H9 (cell line): ENCODE measurements at regions not wholly inside any gene's neighbourhood (a gene's known extent, or its start where the extent isn't known, plus 50 kb on each side); places are given as distances from the start of the nearest gene placed in this dataset.

ENCODE experiments used
- DNase-seq: peaks from one replicate; pipeline ENCODE4 v3.0.0-alpha.2; 2017
- H2AFZ ChIP-seq: one replicate; pipeline ENCODE4 v1.6.1; 2013; ENCODE audit warnings: mild to moderate bottlenecking, low read length, control low read depth, moderate library complexity
- H2AK5ac ChIP-seq: 2 replicates; pipeline ENCODE4 v1.6.1; 2013; ENCODE audit warnings: low read length, control low read depth, mixed read lengths; ENCODE audit not compliant: insufficient read length
- H2BK120ac ChIP-seq: one replicate; pipeline ENCODE4 v1.6.1; 2013; ENCODE audit warnings: low read depth, mild to moderate bottlenecking, low read length, control low read depth, inconsistent platforms; ENCODE audit not compliant: poor library complexity, severe bottlenecking
- H2BK12ac ChIP-seq: 2 replicates; pipeline ENCODE4 v1.6.1; 2013; ENCODE audit warnings: low read length, control low read depth, mixed read lengths, low read depth; ENCODE audit not compliant: insufficient read length
- H2BK15ac ChIP-seq: 2 replicates; pipeline ENCODE4 v1.6.1; 2013; ENCODE audit warnings: low read depth, low read length, control low read depth
- H2BK20ac ChIP-seq: one replicate; pipeline ENCODE4 v1.6.1; 2013; ENCODE audit warnings: low read depth, mild to moderate bottlenecking, low read length, control low read depth, inconsistent platforms; ENCODE audit not compliant: poor library complexity, severe bottlenecking
- H2BK5ac ChIP-seq: 2 replicates; pipeline ENCODE4 v1.6.1; 2013; ENCODE audit warnings: low read length, control low read depth, mixed read lengths; ENCODE audit not compliant: insufficient read length
- H3K14ac ChIP-seq: 2 replicates; pipeline ENCODE4 v1.6.1; 2013; ENCODE audit warnings: low read length, control low read depth; ENCODE audit not compliant: insufficient read depth
- H3K18ac ChIP-seq: 2 replicates; pipeline ENCODE4 v1.6.1; 2013; ENCODE audit warnings: low read depth, mild to moderate bottlenecking, mixed read lengths, low read length, control low read depth; ENCODE audit not compliant: insufficient read length
- H3K23ac ChIP-seq: 2 replicates; pipeline ENCODE4 v1.6.1; 2013; ENCODE audit warnings: low read length, control low read depth, mixed read lengths, low read depth; ENCODE audit not compliant: insufficient read length
- H3K23me2 ChIP-seq: 2 replicates; pipeline ENCODE4 v1.6.1; 2013; ENCODE audit warnings: low read depth, mild to moderate bottlenecking, mixed read lengths, low read length, control low read depth; ENCODE audit not compliant: insufficient read length, poor library complexity, severe bottlenecking
- H3K27ac ChIP-seq: 2 replicates; pipeline ENCODE4 v1.5.1; 2013; ENCODE audit warnings: low read length, control low read depth, mixed read lengths, low read depth; ENCODE audit not compliant: insufficient read length
- H3K27me3 ChIP-seq: 2 replicates; pipeline ENCODE4 v1.6.1; 2013; ENCODE audit warnings: low read length, control low read depth, inconsistent platforms; ENCODE audit not compliant: insufficient read depth
- H3K4ac ChIP-seq: 2 replicates; pipeline ENCODE4 v1.6.1; 2013; ENCODE audit warnings: low read depth, mild to moderate bottlenecking, control low read depth, inconsistent platforms, low read length, moderate library complexity
- H3K4me1 ChIP-seq: 2 replicates; pipeline ENCODE4 v1.6.1; 2013; ENCODE audit warnings: low read length, control low read depth, inconsistent platforms; ENCODE audit not compliant: insufficient read depth
- H3K4me2 ChIP-seq: 2 replicates; pipeline ENCODE4 v1.6.1; 2013; ENCODE audit warnings: low read length, control low read depth, mixed read lengths; ENCODE audit not compliant: insufficient read length, insufficient read depth
- H3K56ac ChIP-seq: 2 replicates; pipeline ENCODE4 v1.6.1; 2013; ENCODE audit warnings: low read depth, mild to moderate bottlenecking, mixed read lengths, low read length, control low read depth; ENCODE audit not compliant: insufficient read length
- H3K79me1 ChIP-seq: 2 replicates; pipeline ENCODE4 v1.6.1; 2013; ENCODE audit warnings: low read depth, mild to moderate bottlenecking, moderate library complexity, low read length, control low read depth, inconsistent platforms; ENCODE audit not compliant: insufficient read depth, poor library complexity, severe bottlenecking
- H3K79me2 ChIP-seq: 2 replicates; pipeline ENCODE4 v1.6.1; 2013; ENCODE audit warnings: low read length, control low read depth, inconsistent platforms; ENCODE audit not compliant: insufficient read depth
- H3K9ac ChIP-seq: 2 replicates; pipeline ENCODE4 v1.6.1; 2013; ENCODE audit warnings: low read length, control low read depth, mixed read lengths; ENCODE audit not compliant: insufficient read length; ENCODE audit errors: extremely low read depth
- H3K9me3 ChIP-seq: one replicate; pipeline ENCODE4 v1.6.1; 2013; ENCODE audit warnings: low read depth, low read length, inconsistent platforms; ENCODE audit not compliant: control insufficient read depth
- H3T11ph ChIP-seq: one replicate; pipeline ENCODE4 v1.6.1; 2013; ENCODE audit warnings: mild to moderate bottlenecking, low read length, control low read depth, inconsistent platforms
- H4K20me1 ChIP-seq: one replicate; pipeline ENCODE4 v1.6.1; 2013; ENCODE audit not compliant: control insufficient read depth, insufficient read length, insufficient read depth
- H4K5ac ChIP-seq: 2 replicates; pipeline ENCODE4 v1.6.1; 2013; ENCODE audit warnings: low read depth, mild to moderate bottlenecking, mixed read lengths, low read length, control low read depth; ENCODE audit not compliant: insufficient read length
- H4K8ac ChIP-seq: replicated peaks from 2 replicates; pipeline ENCODE4 v1.6.1; 2013; ENCODE audit warnings: low read length, control low read depth, mixed read lengths, low read depth; ENCODE audit not compliant: insufficient read length
- H4K91ac ChIP-seq: 2 replicates; pipeline ENCODE4 v1.6.1; 2013; ENCODE audit warnings: low read depth, mild to moderate bottlenecking, moderate library complexity, mixed read lengths, low read length, control low read depth; ENCODE audit not compliant: insufficient read length
- H3K27ac Mint-ChIP-seq, 3 experiments: 2 replicates in 2 of 3; 3 replicates in 1 of 3; pipeline ENCODE4 v1.8.0; 2020 to 2021; ENCODE audit warnings: mixed read lengths in 3 of 3, mild to moderate bottlenecking in 1 of 3, moderate library complexity in 1 of 3
- H3K27me3 Mint-ChIP-seq: 2 replicates; pipeline ENCODE4 v1.8.0; 2021; ENCODE audit warnings: low read depth, mild to moderate bottlenecking, moderate library complexity, mixed read lengths
- H3K36me3 Mint-ChIP-seq, 3 experiments: 2 replicates in 2 of 3; 3 replicates in 1 of 3; pipeline ENCODE4 v1.8.0; 2020 to 2021; ENCODE audit warnings: low read depth in 3 of 3, mixed read lengths in 3 of 3; ENCODE audit not compliant: insufficient read depth in 1 of 3
- H3K4me1 Mint-ChIP-seq, 2 experiments: 2 replicates each; pipeline ENCODE4 v1.8.0; 2020; ENCODE audit warnings: mixed read lengths in 2 of 2
- H3K4me3 Mint-ChIP-seq, 2 experiments: 2 replicates in 1 of 2; 3 replicates in 1 of 2; pipeline ENCODE4 v1.8.0; 2020 to 2021; ENCODE audit warnings: mild to moderate bottlenecking in 2 of 2, mixed read lengths in 2 of 2, moderate library complexity in 1 of 2
- H3K9me3 Mint-ChIP-seq, 2 experiments: 2 replicates in 1 of 2; 3 replicates in 1 of 2; pipeline ENCODE4 v1.8.0; 2020; ENCODE audit warnings: mild to moderate bottlenecking in 2 of 2, mixed read lengths in 2 of 2, moderate library complexity in 1 of 2
- WGBS: extraction: QIAGEN DNeasy Blood & Tissue Kit; methylation state at CpG from one replicate; pipeline ENCODE4 v1.1.7; 2013; ENCODE audit warnings: missing lambda C conversion rate, low lambda C conversion rate, mixed read lengths; ENCODE audit not compliant: insufficient read length; ENCODE audit errors: extremely low coverage; 5-methylcytosine and 5-hydroxymethylcytosine counted together
- TF ChIP-seq, protein P1 (sequence below): fragments of 200-600 bp; sonication (generic); conservative IDR thresholded peaks from 3 replicates; pipeline ENCODE4 v1.8.0; 2021; ENCODE audit warnings: antibody characterized with exemption, mild to moderate bottlenecking

DNA sequence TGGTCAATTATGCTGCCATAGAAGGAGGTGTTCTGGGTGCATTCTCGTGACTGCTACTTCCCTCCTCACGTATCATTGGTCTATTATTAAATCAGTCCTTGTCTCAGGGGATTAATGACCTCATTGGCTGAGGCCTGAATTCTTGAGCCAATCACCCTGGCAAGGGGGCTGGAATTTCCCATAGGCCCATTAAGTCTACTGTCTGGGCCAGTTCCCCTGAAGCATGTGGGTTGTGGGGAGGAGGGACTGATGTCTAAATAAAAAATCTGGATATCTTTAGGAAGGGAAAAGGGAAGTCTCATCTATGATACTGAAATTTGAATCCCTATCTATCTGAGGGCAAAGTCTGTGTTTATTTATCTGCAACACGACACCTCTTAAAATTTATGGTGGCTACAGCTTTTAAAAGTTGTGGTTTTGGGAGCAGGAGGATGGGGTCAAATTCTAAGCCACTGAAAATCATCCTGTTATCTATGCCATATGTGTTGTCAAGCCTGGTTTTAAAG, 71.9 kb downstream of the DYRK2 start:
- Histone ChIP-seq H3K4me1 (no peaks in the 10 kb centered on the region), H3K79me2 (no peaks in the 10 kb centered on the region), H4K5ac (no peak overlapping the region), H3K79me1 (no peaks in the 10 kb centered on the region), H4K8ac (no peak overlapping the region), H4K20me1 (no peaks in the 10 kb centered on the region), H2BK15ac (no peak overlapping the region), H3K27me3 (no peaks in the 10 kb centered on the region), H3K9ac (no peak overlapping the region), H2BK12ac (no peak overlapping the region), H3K9me3 (no peaks in the 10 kb centered on the region), H2AK5ac (no peak overlapping the region), H3K14ac (no peak overlapping the region), H3T11ph (no peak overlapping the region), H2BK120ac (no peak overlapping the region), H3K4me2 (no peak overlapping the region), H2BK5ac (no peak overlapping the region), H2BK20ac (no peak overlapping the region), H3K56ac (no peak overlapping the region), H3K4ac (no peak overlapping the region), H3K23me2 (no peaks in the 10 kb centered on the region), H4K91ac (no peak overlapping the region), H3K27ac (no peak overlapping the region), H3K23ac (no peak overlapping the region), H3K18ac (no peak overlapping the region), H2AFZ (no peak overlapping the region)
- Mint-ChIP-seq H3K36me3 (no peaks in the 10 kb centered on the region; a peak in 1 of 7 replicates), H3K4me3 (no peak overlapping the region), H3K9me3 (no peaks in the 10 kb centered on the region), H3K27me3 (no peaks in the 10 kb centered on the region), H3K27ac (no peak overlapping the region), H3K4me1 (no peaks in the 10 kb centered on the region)
- no CpG with 5 or more reads among the region's 3 CpGs for WGBS
- TF ChIP-seq, protein P1, sequence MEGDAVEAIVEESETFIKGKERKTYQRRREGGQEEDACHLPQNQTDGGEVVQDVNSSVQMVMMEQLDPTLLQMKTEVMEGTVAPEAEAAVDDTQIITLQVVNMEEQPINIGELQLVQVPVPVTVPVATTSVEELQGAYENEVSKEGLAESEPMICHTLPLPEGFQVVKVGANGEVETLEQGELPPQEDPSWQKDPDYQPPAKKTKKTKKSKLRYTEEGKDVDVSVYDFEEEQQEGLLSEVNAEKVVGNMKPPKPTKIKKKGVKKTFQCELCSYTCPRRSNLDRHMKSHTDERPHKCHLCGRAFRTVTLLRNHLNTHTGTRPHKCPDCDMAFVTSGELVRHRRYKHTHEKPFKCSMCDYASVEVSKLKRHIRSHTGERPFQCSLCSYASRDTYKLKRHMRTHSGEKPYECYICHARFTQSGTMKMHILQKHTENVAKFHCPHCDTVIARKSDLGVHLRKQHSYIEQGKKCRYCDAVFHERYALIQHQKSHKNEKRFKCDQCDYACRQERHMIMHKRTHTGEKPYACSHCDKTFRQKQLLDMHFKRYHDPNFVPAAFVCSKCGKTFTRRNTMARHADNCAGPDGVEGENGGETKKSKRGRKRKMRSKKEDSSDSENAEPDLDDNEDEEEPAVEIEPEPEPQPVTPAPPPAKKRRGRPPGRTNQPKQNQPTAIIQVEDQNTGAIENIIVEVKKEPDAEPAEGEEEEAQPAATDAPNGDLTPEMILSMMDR: no peak
- DNase-seq: no peak
